ENCODE measurements at regions not wholly inside any gene's neighbourhood (a gene's known extent, or its start where the extent isn't known, plus 50 kb on each side); places are given as distances from the start of the nearest gene placed in this dataset.

GRCh38 chr10:104577163-104577562, 63.9 kb upstream of the SORCS3 start:
- TF ChIP-seq CTCF (IDR thresholded peaks at IDR 0.05 in 2 of 3, conservative IDR thresholded peaks at IDR 0.05 in 1 of 3; ENCODE audit: borderline replicate concordance in 1 of 3, insufficient read depth in 1 of 3, low read depth in 2 of 3, low read length in 2 of 3) (no peak), SIN3A (IDR thresholded peaks at IDR 0.05; ENCODE audit: low read depth) (no peak), ELF1 (IDR thresholded peaks at IDR 0.05; ENCODE audit: borderline replicate concordance, low read depth) (no peak), RAD21 (IDR thresholded peaks at IDR 0.05; ENCODE audit: low read depth) (no peak), EGR1 (IDR thresholded peaks at IDR 0.05; ENCODE audit: low read depth) (no peak), CEBPB (IDR thresholded peaks at IDR 0.05; ENCODE audit: low read depth) (no peak), POLR2AphosphoS5 (IDR thresholded peaks at IDR 0.05; ENCODE audit: low read depth, low read length) (no peak), ATF3 (IDR thresholded peaks at IDR 0.05) (no peak)
